ENCODE measurements at regions not wholly inside any gene's neighbourhood (a gene's known extent, or its start where the extent isn't known, plus 50 kb on each side); places are given as distances from the start of the nearest gene placed in this dataset.

- in situ Hi-C loops (cut with MboI; ENCODE audit: low sequenced_read_pairs): no loop called here
- no peak for ATAC-seq (ENCODE audit: low read depth)
These were observed 163.5 kb downstream of the ADRA2A start for GRCh38 chr10:111240348-111240747.

More at GRCh38 chr10:111240348-111240747, 163.5 kb downstream of the ADRA2A start:
- DNase-seq: no peak
- intact Hi-C loops (cut with micrococcal nuclease) (no loop called here), dilution Hi-C loops (cut with HindIII; ENCODE audit: low sequenced_read_pairs, unreplicated experiment) (no loop called here)
- H2BK20ac ChIP-seq (ENCODE audit: low read depth, low read length): no peak overlapping the region
- no peak overlapping the region for H4K91ac ChIP-seq (ENCODE audit: insufficient read depth, low read depth, low read length)
- no peak overlapping the region for H2BK5ac ChIP-seq (ENCODE audit: low read depth, low read length, poor library complexity, severe bottlenecking)
- no peak overlapping the region for H3K4me2 ChIP-seq (ENCODE audit: low read depth, low read length)
- no peak overlapping the region for H2AFZ ChIP-seq (replicated peaks; ENCODE audit: low read length, poor library complexity)
- POLR2A ChIA-PET (ENCODE audit: unreplicated experiment): no interaction called here
- no TSS peak for BruUV-seq (replicated peaks)
- no peak overlapping the region for H4K5ac ChIP-seq (ENCODE audit: low read depth, low read length)
- no peaks in the 10 kb centered on the region for H3K4me1 ChIP-seq (ENCODE audit: control insufficient read depth, insufficient read depth, low read length)
- no CpG with 5 or more reads among the region's 1 CpG for WGBS, 2 experiments (ENCODE audit: extremely low coverage in 2 of 2, insufficient read length in 1 of 2)
- H4K8ac ChIP-seq (ENCODE audit: low read depth in 2 of 2, low read length in 2 of 2): no peak overlapping the region
- no peaks in the 10 kb centered on the region for H3K9me1 ChIP-seq (ENCODE audit: insufficient read depth, low read length)
- H3K9me3 ChIP-seq (ENCODE audit: control insufficient read depth, insufficient read depth, low read length): peaks cover 8% of the 10 kb centered on the region; the same call in 1 of the 2 replicates
- no peak overlapping the region for H3K27ac ChIP-seq (ENCODE audit: insufficient read depth, low read length)
- H3K4ac ChIP-seq (ENCODE audit: low read depth, low read length): no peak overlapping the region
- H3K14ac ChIP-seq (replicated peaks; ENCODE audit: low read depth, low read length): no peak overlapping the region
- no peak overlapping the region for H2BK120ac ChIP-seq (ENCODE audit: low read depth, low read length)
- no peak overlapping the region for H2AK9ac ChIP-seq (replicated peaks; ENCODE audit: low read depth, low read length, poor library complexity)
- CTCF ChIA-PET: no interaction called here
- no peak overlapping the region for H3K56ac ChIP-seq (ENCODE audit: extremely low read depth, insufficient read depth, low read length)
- H3K23ac ChIP-seq (ENCODE audit: low read depth, low read length): no peak overlapping the region
- no peaks in the 10 kb centered on the region for H4K20me1 ChIP-seq (ENCODE audit: insufficient read depth, low read length)
- no peaks in the 10 kb centered on the region for H3K27me3 ChIP-seq (ENCODE audit: control insufficient read depth, insufficient read depth, low read length)
- no peak overlapping the region for H3K4me3 ChIP-seq (ENCODE audit: insufficient read depth, low read depth, low read length)
- H3K36me3 ChIP-seq (ENCODE audit: control insufficient read depth, insufficient read depth, low read length): no peaks in the 10 kb centered on the region
- TF ChIP-seq ELK1 (IDR thresholded peaks at IDR 0.05; ENCODE audit: borderline replicate concordance, low read depth, low read length): no peak
- no peak for TF ChIP-seq POLR2A (IDR thresholded peaks at IDR 0.05; ENCODE audit: low read depth, low read length)
- TF ChIP-seq MAFK (IDR thresholded peaks at IDR 0.05; ENCODE audit: low read depth, low read length): peak; percentile 48
- no peak for TF ChIP-seq USF2 (IDR thresholded peaks at IDR 0.05; ENCODE audit: low read depth, low read length)
- H3K18ac ChIP-seq (ENCODE audit: low read depth, low read length): no peak overlapping the region
- H3K79me1 ChIP-seq (ENCODE audit: low read depth in 1 of 2, low read length in 2 of 2): no peaks in the 10 kb centered on the region
- H2AK5ac ChIP-seq (ENCODE audit: low read depth, low read length): no peak overlapping the region
- no peak overlapping the region for H2BK15ac ChIP-seq (ENCODE audit: low read depth, low read length)
- H3K9ac ChIP-seq (ENCODE audit: low read depth, low read length): no peak overlapping the region
